Activated T-cell treated with anti-CD3 and anti-CD28 coated beads, Interleukin-2, amount 50 U/mL, for 72 hours (primary cell): ENCODE measurements at regions not wholly inside any gene's neighbourhood (a gene's known extent, or its start where the extent isn't known, plus 50 kb on each side); places are given as distances from the start of the nearest gene placed in this dataset.

Experiments used
- ATAC-seq, 2 donors: fragments of 150-1000 bp; cut with Tn5 transposase; replicated peaks in 1 of 2; 2 replicates each; pipeline ENCODE4 v1.10.0; 2021; ENCODE audit warnings: moderate library complexity in 2 of 2, mild to moderate bottlenecking in 1 of 2
- DNase-seq, 2 donors: peaks; one replicate each; pipeline ENCODE4 v3.0.0; 2021 to 2022; ENCODE audit warnings: mixed read lengths in 1 of 2
- H3K27ac Mint-ChIP-seq: one replicate; pipeline ENCODE4 v1.8.0; 2022; ENCODE audit warnings: mild to moderate bottlenecking, moderate library complexity, mixed read lengths
- H3K27me3 Mint-ChIP-seq: one replicate; pipeline ENCODE4 v1.8.0; 2022; ENCODE audit warnings: low read depth, mixed read lengths
- H3K36me3 Mint-ChIP-seq, 2 donors: one replicate each; pipeline ENCODE4 v1.8.0; 2022; ENCODE audit warnings: mixed read lengths in 2 of 2, mild to moderate bottlenecking in 1 of 2; ENCODE audit not compliant: insufficient read depth in 2 of 2
- H3K4me1 Mint-ChIP-seq: one replicate; pipeline ENCODE4 v1.8.0; 2022; ENCODE audit warnings: low read depth, mixed read lengths
- H3K4me3 Mint-ChIP-seq, 2 donors: one replicate each; pipeline ENCODE4 v1.8.0; 2022; ENCODE audit warnings: mild to moderate bottlenecking in 2 of 2, mixed read lengths in 2 of 2, moderate library complexity in 2 of 2
- H3K9me3 Mint-ChIP-seq, 2 donors: one replicate each; pipeline ENCODE4 v1.8.0; 2022; ENCODE audit warnings: mixed read lengths in 2 of 2

- Mint-ChIP-seq H3K36me3 (no peaks in the 10 kb centered on the region), H3K4me1 (peaks cover 12% of the 10 kb centered on the region), H3K9me3 (no peaks in the 10 kb centered on the region), H3K27ac (no peak overlapping the region), H3K27me3 (peaks cover 95% of the 10 kb centered on the region), H3K4me3 (no peak overlapping the region)
- DNase-seq (no peak), ATAC-seq (no peak)
Measured at GRCh38 chr7:148523550-148523949, 67.0 kb upstream of the C7orf33 start.

GRCh38 chr7:148524479-148525224 is 65.9 kb upstream of the C7orf33 start:
- Mint-ChIP-seq H3K27ac (no peak overlapping the region), H3K4me1 (peaks cover 12% of the 10 kb centered on the region), H3K4me3 (no peak overlapping the region), H3K36me3 (no peaks in the 10 kb centered on the region), H3K9me3 (no peaks in the 10 kb centered on the region), H3K27me3 (peaks cover 93% of the 10 kb centered on the region)
- ATAC-seq (no peak), DNase-seq (no peak)

- DNase-seq = peak; percentile 88 to 93
- Mint-ChIP-seq H3K9me3 (no peaks in the 10 kb centered on the region), H3K27ac (no peak overlapping the region), H3K4me3 (no peak overlapping the region), H3K27me3 (peaks cover 84% of the 10 kb centered on the region), H3K36me3 (no peaks in the 10 kb centered on the region), H3K4me1 (peaks cover 12% of the 10 kb centered on the region)
- peak; percentile 99 to 100 for ATAC-seq
Measured at GRCh38 chr7:148527717-148528168, 62.8 kb upstream of the C7orf33 start.

GRCh38 chr7:148535217-148535616 is 55.3 kb upstream of the C7orf33 start:
- ATAC-seq = peak; percentile 93
- Mint-ChIP-seq H3K4me1 (peaks cover 10% of the 10 kb centered on the region), H3K36me3 (peaks cover 0 to 1% of the 10 kb centered on the region in 2 donors), H3K9me3 (no peaks in the 10 kb centered on the region), H3K4me3 (peak overlapping the region; percentile 72 to 93), H3K27me3 (peaks cover 33% of the 10 kb centered on the region), H3K27ac (peak overlapping the region; percentile 71)
- DNase-seq = peak; percentile 52 to 53

- H3K36me3 Mint-ChIP-seq = peaks cover 0 to 1% of the 10 kb centered on the region in 2 donors
- no peak for DNase-seq
- peak in 1 of 2 donors; percentile 30 for ATAC-seq
- H3K9me3 Mint-ChIP-seq = no peaks in the 10 kb centered on the region
- H3K27me3 Mint-ChIP-seq = peaks cover 12% of the 10 kb centered on the region
- H3K4me1 Mint-ChIP-seq = peaks cover 10% of the 10 kb centered on the region
- no peak overlapping the region for H3K4me3 Mint-ChIP-seq
- no peak overlapping the region for H3K27ac Mint-ChIP-seq
Measured at GRCh38 chr7:148537435-148537834, 53.1 kb upstream of the C7orf33 start.

GRCh38 chr7:148540041-148540738 is 50.4 kb upstream of the C7orf33 start:
- no peak overlapping the region for H3K27ac Mint-ChIP-seq
- H3K27me3 Mint-ChIP-seq = peaks cover 6% of the 10 kb centered on the region
- no peak overlapping the region for H3K4me3 Mint-ChIP-seq
- no peaks in the 10 kb centered on the region for H3K9me3 Mint-ChIP-seq
- no peak for ATAC-seq
- H3K4me1 Mint-ChIP-seq = peaks cover 7% of the 10 kb centered on the region
- peaks cover 0 to under 1% of the 10 kb centered on the region in 2 donors for H3K36me3 Mint-ChIP-seq
- DNase-seq = no peak
